ENCODE measurements at regions not wholly inside any gene's neighbourhood (a gene's known extent, or its start where the extent isn't known, plus 50 kb on each side); places are given as distances from the start of the nearest gene placed in this dataset.
A peak's percentile ranks its signal among the peaks of the same experiment; 100 is the strongest.

- intact Hi-C loops (cut with DNase I): no loop called here
- no peak for DNase-seq
Observed at GRCh38 chr12:97398704-97399103, 63.9 kb upstream of the RMST start.

- no peak for DNase-seq
- intact Hi-C loops (cut with DNase I): loop anchor here (5.0 to 10.0 kb wide), 2 partner anchors 259 to 417 kb away; no protein-coding TSS in a partner anchor
Observed at GRCh38 chr12:97404093-97404492, 58.5 kb upstream of the RMST start.

- intact Hi-C loops (cut with DNase I): loop anchor here (5.0 to 10.0 kb wide), 2 partner anchors 260 to 417 kb away; no protein-coding TSS in a partner anchor
- DNase-seq: peak in 6 of 10 donors; percentile 9 to 74 (median 40)
Observed at GRCh38 chr12:97404543-97404942, 58.1 kb upstream of the RMST start.

- no peak for DNase-seq
- intact Hi-C loops (cut with DNase I): loop anchor here (10.0 kb wide), 1 partner anchor 264 kb away; no protein-coding TSS in a partner anchor
Observed at GRCh38 chr12:97408363-97408762, 54.2 kb upstream of the RMST start.

GRCh38 chr12:97411341-97411740 lies 51.3 kb upstream of the RMST start:
- DNase-seq: no peak
- intact Hi-C loops (cut with DNase I): no loop called here

Data from posterior cingulate gyrus (tissue), 11 donors.